Neural cell (in vitro differentiated cells): ENCODE measurements at regions not wholly inside any gene's neighbourhood (a gene's known extent, or its start where the extent isn't known, plus 50 kb on each side); places are given as distances from the start of the nearest gene placed in this dataset.

Source experiments
- H2AFZ ChIP-seq: fragments of 200-600, 300-800 bp; sonication (generic), shearing (Covaris generic); 2 replicates; pipeline ENCODE4 v1.6.0; 2014; ENCODE audit warnings: low read depth, mild to moderate bottlenecking, antibody characterized with exemption, low read length, moderate library complexity
- H3F3A ChIP-seq: fragments of 200-600 bp; shearing (Covaris generic); 2 replicates; pipeline ENCODE4 v1.6.1; 2016; ENCODE audit warnings: mild to moderate bottlenecking, moderate library complexity, mixed read lengths, antibody characterized with exemption, low read length; ENCODE audit not compliant: insufficient read depth, poor library complexity, severe bottlenecking
- H3K27ac ChIP-seq: fragments of 200-600, 300-800 bp; sonication (generic), shearing (Covaris generic); 2 replicates; pipeline ENCODE4 v1.5.1; 2014; ENCODE audit warnings: mild to moderate bottlenecking, low read length, moderate library complexity
- H3K27me3 ChIP-seq: fragments of 300-800, 200-600 bp; sonication (generic), shearing (Covaris generic); 2 replicates; pipeline ENCODE4 v1.6.0; 2014; ENCODE audit warnings: mild to moderate bottlenecking, low read depth, low read length, moderate library complexity; ENCODE audit not compliant: insufficient read depth
- H3K36me3 ChIP-seq: fragments of 300-800, 200-600 bp; sonication (generic), shearing (Covaris generic); 2 replicates; pipeline ENCODE4 v1.5.1; 2014; ENCODE audit warnings: mild to moderate bottlenecking, antibody characterized with exemption, low read length, moderate library complexity; ENCODE audit not compliant: insufficient read depth
- H3K4me2 ChIP-seq: fragments of 300-800, 200-600 bp; sonication (generic), shearing (Covaris generic); 2 replicates; pipeline ENCODE4 v1.6.0; 2014; ENCODE audit warnings: mild to moderate bottlenecking, low read length
- H3K4me3 ChIP-seq: fragments of 300-800, 200-600 bp; sonication (generic), shearing (Covaris generic); 2 replicates; pipeline ENCODE4 v1.5.1; 2014; ENCODE audit warnings: mild to moderate bottlenecking, low read length, moderate library complexity
- H3K79me2 ChIP-seq: fragments of 200-600 bp; shearing (Covaris generic); replicated peaks from 2 replicates; pipeline ENCODE4 v1.6.0; 2014; ENCODE audit warnings: mild to moderate bottlenecking, low read length, moderate library complexity; ENCODE audit not compliant: insufficient read depth
- H3K9ac ChIP-seq: fragments of 300-800, 200-600 bp; sonication (generic), shearing (Covaris generic); 2 replicates; pipeline ENCODE4 v1.6.1; 2016; ENCODE audit warnings: mild to moderate bottlenecking, low read length, mixed read lengths
- H3K9me2 ChIP-seq: fragments of 200-600 bp; shearing (Covaris generic); 2 replicates; pipeline ENCODE4 v1.6.1; 2016; ENCODE audit warnings: mild to moderate bottlenecking, low read length, mixed read lengths; ENCODE audit not compliant: insufficient read depth
- H3K9me3 ChIP-seq: fragments of 200-600, 300-800 bp; sonication (generic), shearing (Covaris generic); 2 replicates; pipeline ENCODE4 v1.6.1; 2016; ENCODE audit warnings: mild to moderate bottlenecking, mixed run types, low read length, moderate library complexity, mixed read lengths
- H4K20me1 ChIP-seq: fragments of 200-600 bp; shearing (Covaris generic); 2 replicates; pipeline ENCODE4 v1.6.1; 2016; ENCODE audit warnings: mild to moderate bottlenecking, mixed run types; ENCODE audit not compliant: insufficient read depth
- EP300 ChIP-seq: fragments of 450-650 bp; conservative IDR thresholded peaks from 2 replicates; pipeline ENCODE4 v1.6.1; 2014; ENCODE audit warnings: antibody characterized with exemption, mild to moderate bottlenecking, moderate library complexity; ENCODE audit not compliant: poor library complexity, severe bottlenecking
- EZH2 ChIP-seq: fragments of 200-600, 300-800 bp; shearing (Covaris generic), sonication (generic); IDR thresholded peaks from 2 replicates; pipeline ENCODE4 v1.6.1; 2014; ENCODE audit warnings: antibody characterized with exemption, low read length, borderline replicate concordance, mild to moderate bottlenecking; ENCODE audit not compliant: insufficient read depth, poor library complexity, severe bottlenecking
- MXI1 ChIP-seq: fragments of 450-650 bp; conservative IDR thresholded peaks from 2 replicates; pipeline ENCODE4 v1.6.1; 2014; ENCODE audit warnings: antibody characterized with exemption, mild to moderate bottlenecking; ENCODE audit not compliant: poor library complexity, severe bottlenecking
- POLR2AphosphoS5 ChIP-seq: IDR thresholded peaks from 2 replicates; pipeline ENCODE4 v1.6.1; 2012
- RAD21 ChIP-seq: fragments of 450-650 bp; conservative IDR thresholded peaks from 2 replicates; pipeline ENCODE4 v1.6.1; 2014; ENCODE audit warnings: antibody characterized with exemption, mild to moderate bottlenecking, moderate library complexity
- SMC3 ChIP-seq: fragments of 450-650 bp; conservative IDR thresholded peaks from 2 replicates; pipeline ENCODE4 v1.6.1; 2014; ENCODE audit warnings: antibody characterized with exemption, mild to moderate bottlenecking, moderate library complexity; ENCODE audit not compliant: poor library complexity
- TAF1 ChIP-seq: IDR thresholded peaks from 2 replicates; pipeline ENCODE4 v1.6.1; 2012; ENCODE audit warnings: low read depth
- TF ChIP-seq, protein P1 (sequence below): IDR thresholded peaks from 2 replicates; pipeline ENCODE4 v1.6.1; 2012; ENCODE audit warnings: borderline replicate concordance
- TF ChIP-seq, protein P2 (sequence below): fragments of 450-650 bp; IDR thresholded peaks from 2 replicates; pipeline ENCODE4 v1.5.1; 2014; ENCODE audit warnings: antibody characterized with exemption, mild to moderate bottlenecking, moderate library complexity; ENCODE audit not compliant: poor library complexity, severe bottlenecking

DNA sequence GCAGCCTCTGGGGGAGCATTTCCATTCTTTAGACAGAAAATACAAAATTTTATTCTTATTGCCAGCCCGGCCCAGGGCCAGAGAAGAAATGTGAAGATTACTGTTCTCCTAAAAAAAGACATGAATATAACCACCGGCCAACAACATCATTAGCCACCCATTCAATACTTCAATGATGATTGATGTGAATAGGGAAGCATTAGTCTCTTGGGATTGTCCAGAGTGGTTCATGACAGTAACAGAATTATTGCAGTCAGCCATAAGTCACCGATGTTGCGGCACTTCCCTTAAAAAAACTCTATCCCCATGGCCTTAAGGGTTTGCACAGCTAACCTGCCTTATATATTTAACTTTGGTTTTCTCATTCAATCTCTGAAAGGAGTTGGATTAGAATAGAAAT lies 418.7 kb downstream of the CENPC start:
- Histone ChIP-seq H3K9ac (no peak overlapping the region), H3K4me3 (no peak overlapping the region), H3K4me2 (no peak overlapping the region), H3K79me2 (no peaks in the 10 kb centered on the region), H3K9me2 (no peaks in the 10 kb centered on the region), H3F3A (no peaks in the 10 kb centered on the region), H3K9me3 (no peaks in the 10 kb centered on the region), H3K27ac (no peak overlapping the region), H3K27me3 (no peaks in the 10 kb centered on the region), H2AFZ (no peak overlapping the region), H3K36me3 (no peaks in the 10 kb centered on the region), H4K20me1 (no peaks in the 10 kb centered on the region)
- TF ChIP-seq RAD21 (no peak), SMC3 (no peak), EZH2 (no peak), POLR2AphosphoS5 (no peak), EP300 (no peak), TAF1 (no peak), MXI1 (no peak)
- TF ChIP-seq, protein P1, sequence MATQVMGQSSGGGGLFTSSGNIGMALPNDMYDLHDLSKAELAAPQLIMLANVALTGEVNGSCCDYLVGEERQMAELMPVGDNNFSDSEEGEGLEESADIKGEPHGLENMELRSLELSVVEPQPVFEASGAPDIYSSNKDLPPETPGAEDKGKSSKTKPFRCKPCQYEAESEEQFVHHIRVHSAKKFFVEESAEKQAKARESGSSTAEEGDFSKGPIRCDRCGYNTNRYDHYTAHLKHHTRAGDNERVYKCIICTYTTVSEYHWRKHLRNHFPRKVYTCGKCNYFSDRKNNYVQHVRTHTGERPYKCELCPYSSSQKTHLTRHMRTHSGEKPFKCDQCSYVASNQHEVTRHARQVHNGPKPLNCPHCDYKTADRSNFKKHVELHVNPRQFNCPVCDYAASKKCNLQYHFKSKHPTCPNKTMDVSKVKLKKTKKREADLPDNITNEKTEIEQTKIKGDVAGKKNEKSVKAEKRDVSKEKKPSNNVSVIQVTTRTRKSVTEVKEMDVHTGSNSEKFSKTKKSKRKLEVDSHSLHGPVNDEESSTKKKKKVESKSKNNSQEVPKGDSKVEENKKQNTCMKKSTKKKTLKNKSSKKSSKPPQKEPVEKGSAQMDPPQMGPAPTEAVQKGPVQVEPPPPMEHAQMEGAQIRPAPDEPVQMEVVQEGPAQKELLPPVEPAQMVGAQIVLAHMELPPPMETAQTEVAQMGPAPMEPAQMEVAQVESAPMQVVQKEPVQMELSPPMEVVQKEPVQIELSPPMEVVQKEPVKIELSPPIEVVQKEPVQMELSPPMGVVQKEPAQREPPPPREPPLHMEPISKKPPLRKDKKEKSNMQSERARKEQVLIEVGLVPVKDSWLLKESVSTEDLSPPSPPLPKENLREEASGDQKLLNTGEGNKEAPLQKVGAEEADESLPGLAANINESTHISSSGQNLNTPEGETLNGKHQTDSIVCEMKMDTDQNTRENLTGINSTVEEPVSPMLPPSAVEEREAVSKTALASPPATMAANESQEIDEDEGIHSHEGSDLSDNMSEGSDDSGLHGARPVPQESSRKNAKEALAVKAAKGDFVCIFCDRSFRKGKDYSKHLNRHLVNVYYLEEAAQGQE = no peak
- TF ChIP-seq, protein P2, sequence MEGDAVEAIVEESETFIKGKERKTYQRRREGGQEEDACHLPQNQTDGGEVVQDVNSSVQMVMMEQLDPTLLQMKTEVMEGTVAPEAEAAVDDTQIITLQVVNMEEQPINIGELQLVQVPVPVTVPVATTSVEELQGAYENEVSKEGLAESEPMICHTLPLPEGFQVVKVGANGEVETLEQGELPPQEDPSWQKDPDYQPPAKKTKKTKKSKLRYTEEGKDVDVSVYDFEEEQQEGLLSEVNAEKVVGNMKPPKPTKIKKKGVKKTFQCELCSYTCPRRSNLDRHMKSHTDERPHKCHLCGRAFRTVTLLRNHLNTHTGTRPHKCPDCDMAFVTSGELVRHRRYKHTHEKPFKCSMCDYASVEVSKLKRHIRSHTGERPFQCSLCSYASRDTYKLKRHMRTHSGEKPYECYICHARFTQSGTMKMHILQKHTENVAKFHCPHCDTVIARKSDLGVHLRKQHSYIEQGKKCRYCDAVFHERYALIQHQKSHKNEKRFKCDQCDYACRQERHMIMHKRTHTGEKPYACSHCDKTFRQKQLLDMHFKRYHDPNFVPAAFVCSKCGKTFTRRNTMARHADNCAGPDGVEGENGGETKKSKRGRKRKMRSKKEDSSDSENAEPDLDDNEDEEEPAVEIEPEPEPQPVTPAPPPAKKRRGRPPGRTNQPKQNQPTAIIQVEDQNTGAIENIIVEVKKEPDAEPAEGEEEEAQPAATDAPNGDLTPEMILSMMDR = no peak

DNA sequence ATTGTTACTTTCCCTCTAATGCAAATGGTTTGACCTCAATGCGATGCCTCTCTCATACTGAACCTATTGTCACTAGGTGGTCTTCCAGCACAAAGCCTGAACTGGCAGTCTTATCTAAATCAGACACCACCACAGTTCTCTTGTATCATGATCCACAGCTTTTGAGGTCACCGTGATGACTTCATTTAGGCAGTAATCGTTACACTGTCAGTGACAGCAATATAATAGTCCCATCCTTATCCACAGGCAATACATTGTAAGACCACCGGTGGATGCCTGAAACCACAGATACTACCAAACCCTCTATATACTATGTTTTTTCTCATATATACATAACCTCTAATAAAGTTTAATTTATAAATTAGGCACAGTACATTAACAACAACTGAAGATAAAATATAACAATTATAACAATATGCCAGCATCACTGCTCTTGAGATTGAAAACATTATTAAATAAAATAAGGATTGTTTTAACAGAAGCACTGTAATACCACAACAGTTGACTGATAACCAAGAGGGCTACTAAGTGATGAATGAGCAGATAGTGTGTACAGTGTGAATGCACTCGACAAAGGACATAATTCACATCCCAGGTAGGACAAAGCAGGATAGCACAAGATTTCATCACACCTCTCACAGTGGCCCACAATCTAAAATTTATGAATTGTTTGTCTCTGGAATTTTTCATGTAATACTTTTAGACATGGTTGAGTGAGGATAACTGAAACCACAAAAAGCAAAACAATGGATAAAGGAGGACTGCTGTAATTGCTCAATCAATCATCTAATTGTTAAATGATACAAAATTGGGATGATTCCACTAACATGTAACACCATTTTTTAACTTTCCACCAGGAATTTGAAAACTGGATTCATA lies 419.4 kb downstream of the CENPC start:
- no peak overlapping the region for H3K9ac ChIP-seq
- no peak overlapping the region for H2AFZ ChIP-seq
- no peaks in the 10 kb centered on the region for H3K79me2 ChIP-seq
- no peaks in the 10 kb centered on the region for H3K9me2 ChIP-seq
- H3K4me3 ChIP-seq = no peak overlapping the region
- no peaks in the 10 kb centered on the region for H3F3A ChIP-seq
- TF ChIP-seq RAD21 (no peak), TAF1 (no peak), EZH2 (no peak), MXI1 (no peak), POLR2AphosphoS5 (no peak), SMC3 (no peak), EP300 (no peak)
- TF ChIP-seq, protein P1 = no peak
- TF ChIP-seq, protein P2 = no peak
- no peak overlapping the region for H3K27ac ChIP-seq
- H4K20me1 ChIP-seq = no peaks in the 10 kb centered on the region
- H3K4me2 ChIP-seq = no peak overlapping the region
- no peaks in the 10 kb centered on the region for H3K27me3 ChIP-seq
- no peaks in the 10 kb centered on the region for H3K9me3 ChIP-seq
- no peaks in the 10 kb centered on the region for H3K36me3 ChIP-seq
